ENCODE measurements at regions not wholly inside any gene's neighbourhood (a gene's known extent, or its start where the extent isn't known, plus 50 kb on each side); places are given as distances from the start of the nearest gene placed in this dataset.

- Mint-ChIP-seq H3K36me3 (peaks cover 0 to 3% of the 10 kb centered on the region in 2 donors), H3K27me3 (ENCODE audit: low read depth in 3 of 3) (peaks cover 0 to 2% (median 0%) of the 10 kb centered on the region in 3 donors), H3K4me3 (no peak overlapping the region), H3K9me3 (peaks cover 0 to 1% (median 0%) of the 10 kb centered on the region in 7 donors), H3K27ac (no peak overlapping the region), H3K4me1 (peaks cover 64% of the 10 kb centered on the region)
- no peak for TF ChIP-seq CTCF (IDR thresholded peaks at IDR 0.05)
- H4K20me1 ChIP-seq (ENCODE audit: insufficient read depth, low read length) = no peaks in the 10 kb centered on the region
- 100% methylated on average over 1 of the region's 6 CpGs for WGBS (ENCODE audit: insufficient coverage)
- H3K9me3 ChIP-seq (replicated peaks in 1 of 2; ENCODE audit: control insufficient read depth in 1 of 2, insufficient read depth in 1 of 2, low read length in 2 of 2) = no peaks in the 10 kb centered on the region
- H3K4me3 ChIP-seq (replicated peaks in 1 of 3; ENCODE audit: low read depth in 2 of 3, low read length in 3 of 3) = no peak overlapping the region
- no peak overlapping the region for H3K4me2 ChIP-seq (replicated peaks; ENCODE audit: extremely low read depth, low read length, poor library complexity, severe bottlenecking)
- intact Hi-C loops (cut with micrococcal nuclease) = loop anchor here in 1 of 2 donors (5.0 to 10.0 kb wide), 2 partner anchors 35 to 78 kb away; no protein-coding TSS in a partner anchor
- no peak overlapping the region for H2AFZ ChIP-seq (ENCODE audit: insufficient read depth, low read depth, low read length, poor library complexity, severe bottlenecking)
- DNase-seq = peak in 1 of 3 donors; percentile 24
- H3K27ac ChIP-seq (ENCODE audit: low read depth in 1 of 2, low read length in 2 of 2) = no peak overlapping the region
- no peaks in the 10 kb centered on the region for H3K27me3 ChIP-seq (ENCODE audit: control insufficient read depth in 2 of 2, insufficient read depth in 2 of 2, low read length in 2 of 2)
- H3K36me3 ChIP-seq (replicated peaks in 1 of 2; ENCODE audit: control insufficient read depth in 1 of 2, insufficient read depth in 2 of 2, low read length in 2 of 2) = no peaks in the 10 kb centered on the region
- no peaks in the 10 kb centered on the region for H3K79me2 ChIP-seq (ENCODE audit: insufficient read depth, low read length)
- no peak overlapping the region for H3K9ac ChIP-seq (ENCODE audit: insufficient read depth, low read length, poor library complexity, severe bottlenecking)
- H3K4me1 ChIP-seq (ENCODE audit: control insufficient read depth in 1 of 2, insufficient read depth in 2 of 2, low read length in 2 of 2) = peaks cover 52 to 65% of the 10 kb centered on the region in 2 donors
Measured at GRCh38 chr9:107842530-107842929, 353.0 kb upstream of the KLF4 start.

- DNase-seq = peak; percentile 44 to 83 (median 73)
- Mint-ChIP-seq H3K27ac (peak overlapping the region; percentile 73 to 93 (median 90)), H3K4me1 (peaks cover 50% of the 10 kb centered on the region), H3K9me3 (no peaks in the 10 kb centered on the region), H3K4me3 (peak overlapping the region; percentile 8 to 82), H3K27me3 (ENCODE audit: low read depth in 3 of 3) (peaks cover 0 to 2% (median 0%) of the 10 kb centered on the region in 3 donors), H3K36me3 (peaks cover 0 to 5% of the 10 kb centered on the region in 2 donors)
- Histone ChIP-seq H4K20me1 (ENCODE audit: insufficient read depth, low read length) (no peaks in the 10 kb centered on the region), H3K9me3 (replicated peaks in 1 of 2; ENCODE audit: control insufficient read depth in 1 of 2, insufficient read depth in 1 of 2, low read length in 2 of 2) (no peaks in the 10 kb centered on the region), H3K4me3 (replicated peaks in 1 of 3; ENCODE audit: low read depth in 2 of 3, low read length in 3 of 3) (peak overlapping the region in 1 of 3 experiments; percentile 39), H3K27ac (ENCODE audit: low read depth in 1 of 2, low read length in 2 of 2) (peak overlapping the region in 1 of 2 donors; percentile 64), H3K36me3 (replicated peaks in 1 of 2; ENCODE audit: control insufficient read depth in 1 of 2, insufficient read depth in 2 of 2, low read length in 2 of 2) (no peaks in the 10 kb centered on the region), H3K4me2 (replicated peaks; ENCODE audit: extremely low read depth, low read length, poor library complexity, severe bottlenecking) (peak overlapping the region; percentile 58), H3K9ac (ENCODE audit: insufficient read depth, low read length, poor library complexity, severe bottlenecking) (no peak overlapping the region), H3K79me2 (ENCODE audit: insufficient read depth, low read length) (no peaks in the 10 kb centered on the region), H2AFZ (ENCODE audit: insufficient read depth, low read depth, low read length, poor library complexity, severe bottlenecking) (no peak overlapping the region), H3K27me3 (ENCODE audit: control insufficient read depth in 2 of 2, insufficient read depth in 2 of 2, low read length in 2 of 2) (no peaks in the 10 kb centered on the region), H3K4me1 (ENCODE audit: control insufficient read depth in 1 of 2, insufficient read depth in 2 of 2, low read length in 2 of 2) (peaks cover 37 to 51% of the 10 kb centered on the region in 2 donors)
- no CpG with 5 or more reads among the region's 2 CpGs for WGBS (ENCODE audit: insufficient coverage)
- TF ChIP-seq CTCF (IDR thresholded peaks at IDR 0.05) = no peak
- intact Hi-C loops (cut with micrococcal nuclease) = loop anchor here in 1 of 2 donors (5.0 to 10.0 kb wide), 2 partner anchors 36 to 76 kb away; no protein-coding TSS in a partner anchor
Measured at GRCh38 chr9:107841076-107841475, 351.5 kb upstream of the KLF4 start.

Data from CD14-positive monocyte (primary cell).